ENCODE measurements at regions not wholly inside any gene's neighbourhood (a gene's known extent, or its start where the extent isn't known, plus 50 kb on each side); places are given as distances from the start of the nearest gene placed in this dataset.
"Not testable (repeated sequence)": the region's sequence is repeated elsewhere in the genome, so short reads cannot be mapped to it uniquely, and the experiment has no call there.

DNA sequence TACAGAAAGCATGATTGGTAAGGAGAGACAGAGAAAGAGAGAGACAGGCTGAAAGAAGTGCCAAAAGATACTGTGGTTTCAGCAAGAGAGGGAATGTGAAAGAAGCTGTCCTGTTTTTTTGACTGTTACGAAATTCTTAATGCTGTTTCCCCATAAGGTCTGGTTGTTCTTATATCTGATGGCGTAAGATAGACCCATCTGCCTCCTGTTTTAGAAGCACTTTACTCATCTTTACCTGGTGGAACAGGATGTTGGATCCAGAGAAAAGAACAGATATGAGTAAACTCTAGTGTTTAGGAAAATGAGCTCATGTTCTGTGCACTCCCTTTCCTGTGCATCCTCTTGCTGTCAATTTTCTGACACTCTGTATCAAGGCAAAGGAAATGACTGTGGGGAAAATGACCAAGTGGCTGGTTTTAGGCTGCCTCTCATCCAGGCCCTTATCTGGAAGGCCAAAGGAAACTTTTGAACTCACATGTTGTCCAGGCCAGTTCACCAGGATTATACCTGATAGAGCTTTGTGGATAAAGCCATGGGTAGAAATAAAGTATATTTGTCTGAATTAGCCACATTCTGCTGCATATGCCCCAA, 311.7 kb upstream of the HTR2C start:
- no peak for DNase-seq

DNA sequence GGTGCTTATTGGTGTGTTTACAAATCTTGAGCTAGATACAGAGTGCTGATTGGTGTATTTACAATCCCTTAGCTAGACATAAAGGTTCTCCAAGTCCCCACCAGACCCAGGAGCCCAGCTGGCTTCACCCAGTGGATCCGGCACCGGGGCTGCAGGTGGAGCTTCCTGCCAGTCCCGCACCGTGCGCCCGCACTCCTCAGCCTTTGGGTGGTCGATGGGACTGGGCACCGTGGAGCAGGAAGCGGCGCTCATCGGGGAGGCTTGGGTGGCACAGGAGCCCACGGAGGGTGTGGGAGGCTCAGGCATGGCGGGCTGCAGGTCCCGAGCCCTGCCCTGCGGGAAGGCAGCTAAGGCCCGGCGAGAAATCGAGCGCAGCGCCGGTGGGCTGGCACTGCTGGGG, 313.5 kb upstream of the HTR2C start:
- DNase-seq = not testable (repeated sequence)

DNA sequence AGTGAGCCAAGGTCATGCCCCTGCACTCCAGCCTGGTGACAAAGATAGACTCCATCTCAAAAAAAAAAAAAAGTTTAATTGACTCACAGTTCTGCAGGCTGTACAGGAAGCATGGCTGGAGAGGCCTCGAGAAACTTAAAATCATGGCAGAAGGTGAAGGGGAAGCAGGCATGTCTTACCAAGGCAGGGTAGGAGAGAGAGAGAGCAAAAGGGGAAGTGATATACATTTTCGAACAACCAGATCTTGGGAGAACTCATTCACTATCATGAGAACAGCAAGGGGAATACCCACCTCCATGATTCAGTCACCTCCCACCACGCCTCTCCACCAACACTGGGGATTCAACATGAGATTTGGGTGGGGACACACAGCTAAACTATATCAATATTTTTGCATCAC, 315.2 kb upstream of the HTR2C start:
- DNase-seq = no peak

DNA sequence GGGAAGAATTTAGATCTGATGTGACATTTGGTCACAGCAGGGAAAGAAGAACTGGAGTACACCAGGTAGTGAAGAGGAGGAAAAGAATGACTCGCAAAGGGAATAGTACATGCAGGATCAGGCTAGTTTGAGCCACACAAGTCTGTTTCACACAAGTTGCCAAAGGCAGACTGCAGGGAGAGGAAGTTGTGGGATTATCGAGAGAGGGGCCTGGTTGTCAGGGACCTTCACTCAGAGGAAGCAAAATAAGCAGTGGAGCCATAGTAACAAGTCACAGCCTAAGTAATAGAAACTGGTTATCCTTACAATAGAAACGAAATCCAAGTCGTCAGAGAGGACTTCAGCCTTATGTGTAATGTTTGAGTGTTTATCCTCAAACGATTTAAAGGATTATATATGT, 316.7 kb upstream of the HTR2C start:
- DNase-seq = no peak

DNA sequence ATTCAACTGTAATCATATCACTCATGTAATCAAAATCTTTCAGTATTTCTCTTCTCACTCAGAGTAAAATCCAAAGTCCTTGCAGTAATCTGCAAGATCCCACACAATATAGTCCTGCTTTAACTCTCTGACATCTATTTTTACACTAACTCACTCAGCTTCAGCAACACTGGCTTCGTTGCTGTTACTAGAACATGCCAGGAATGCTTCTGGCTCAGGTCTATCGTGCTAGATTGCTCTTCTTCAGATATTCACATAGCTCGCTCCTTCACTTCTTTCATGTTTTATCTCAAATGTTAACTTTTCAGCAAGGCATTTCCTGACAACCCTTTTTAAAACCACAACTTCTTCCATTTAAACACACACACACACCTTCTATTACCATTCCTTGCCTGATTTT, 331.7 kb upstream of the HTR2C start:
- DNase-seq = no peak

DNA sequence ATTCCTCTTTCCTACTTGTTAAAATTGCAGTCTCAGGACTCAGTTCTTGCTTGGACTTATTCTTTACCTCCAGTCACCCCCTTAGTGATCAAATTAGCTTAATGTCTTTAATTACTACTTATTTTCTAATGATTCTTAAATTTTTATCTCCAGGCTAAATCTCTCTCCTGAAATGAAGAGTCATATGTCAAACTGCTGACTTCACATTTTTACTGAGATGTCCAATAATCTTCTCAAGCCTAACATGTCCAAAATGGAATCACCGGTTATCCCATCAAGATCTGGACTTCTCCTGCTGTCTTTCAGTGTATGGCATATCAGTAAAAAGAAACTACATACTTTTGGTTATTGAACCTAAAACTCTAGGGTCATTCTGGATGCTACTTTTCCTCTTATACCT, 332.3 kb upstream of the HTR2C start:
- no peak for DNase-seq

DNA sequence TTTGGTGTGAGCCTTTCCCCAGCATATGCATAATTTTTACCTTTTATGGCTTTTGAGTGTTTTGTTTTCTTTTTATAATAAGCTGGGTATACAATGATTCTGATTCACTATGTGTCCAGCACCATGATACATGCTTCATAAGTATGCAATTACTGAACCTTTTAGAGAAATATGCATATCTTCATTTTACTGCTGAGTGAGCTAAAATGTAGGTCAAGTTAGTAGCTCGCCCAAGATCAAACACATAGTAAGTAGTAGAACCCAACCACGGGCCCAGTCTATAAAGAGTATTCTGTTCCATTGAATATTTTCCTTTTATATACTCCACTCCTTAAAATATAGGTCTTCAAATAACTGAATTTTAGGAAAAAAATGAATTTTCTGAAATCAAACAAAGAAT, 362.4 kb upstream of the HTR2C start:
- no peak for DNase-seq

DNA sequence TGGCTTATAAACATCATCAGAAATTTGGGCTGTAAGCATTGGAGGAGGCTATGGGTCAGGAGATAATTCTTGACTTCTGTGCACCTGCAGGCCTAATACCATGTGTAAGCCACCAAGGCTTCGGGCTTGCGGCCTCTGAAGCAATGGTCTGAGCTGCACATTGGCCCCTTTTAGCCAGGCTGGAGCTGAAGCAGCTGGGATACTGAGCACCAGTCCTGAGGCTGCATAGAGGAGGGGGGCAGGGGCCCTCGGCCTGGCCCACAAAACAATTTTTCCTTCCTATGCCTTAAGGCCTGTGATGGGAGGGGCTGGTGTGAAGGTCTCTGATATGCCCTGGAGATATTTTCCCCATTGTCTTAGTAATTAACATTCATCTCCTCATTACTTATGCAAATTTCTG, 373.0 kb upstream of the HTR2C start:
- DNase-seq = no peak

DNA sequence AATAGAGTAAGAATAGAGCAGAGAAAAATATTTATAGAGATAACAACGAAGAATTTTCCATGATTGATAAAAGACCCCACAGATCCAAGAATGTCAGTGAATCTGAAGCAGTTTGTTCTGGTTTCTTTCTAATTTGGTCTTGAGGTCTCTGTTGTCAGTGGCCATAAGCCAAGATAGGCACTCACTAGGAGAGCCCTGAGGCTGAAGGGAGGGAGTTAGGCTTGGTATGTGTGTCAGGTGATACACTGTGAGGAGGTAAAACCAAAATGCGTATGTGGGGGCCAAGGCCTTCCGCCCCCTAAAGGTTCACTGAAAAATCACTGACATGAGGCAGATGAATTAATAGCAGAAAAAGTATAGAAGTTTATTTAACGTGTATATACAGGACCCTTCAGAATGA, 382.3 kb upstream of the HTR2C start:
- no peak for DNase-seq

DNA sequence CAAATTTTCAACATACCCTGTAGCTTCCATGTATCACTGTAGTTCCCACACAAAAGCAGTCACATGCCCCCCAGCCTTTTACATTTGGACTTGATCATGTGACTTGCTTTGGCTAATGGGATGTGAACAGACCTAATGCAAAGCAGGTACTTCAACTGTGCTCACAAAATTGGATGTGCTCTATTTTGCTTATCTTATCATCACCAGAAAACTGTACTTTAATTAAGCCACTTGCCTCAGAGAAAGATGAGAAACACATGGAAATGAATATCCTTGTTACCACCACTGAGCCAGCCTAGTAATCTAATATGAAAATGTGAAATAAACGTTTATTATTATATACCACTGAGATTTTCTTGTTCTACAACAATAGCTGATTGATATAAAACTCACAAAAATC, 402.7 kb upstream of the HTR2C start:
- DNase-seq = no peak

DNA sequence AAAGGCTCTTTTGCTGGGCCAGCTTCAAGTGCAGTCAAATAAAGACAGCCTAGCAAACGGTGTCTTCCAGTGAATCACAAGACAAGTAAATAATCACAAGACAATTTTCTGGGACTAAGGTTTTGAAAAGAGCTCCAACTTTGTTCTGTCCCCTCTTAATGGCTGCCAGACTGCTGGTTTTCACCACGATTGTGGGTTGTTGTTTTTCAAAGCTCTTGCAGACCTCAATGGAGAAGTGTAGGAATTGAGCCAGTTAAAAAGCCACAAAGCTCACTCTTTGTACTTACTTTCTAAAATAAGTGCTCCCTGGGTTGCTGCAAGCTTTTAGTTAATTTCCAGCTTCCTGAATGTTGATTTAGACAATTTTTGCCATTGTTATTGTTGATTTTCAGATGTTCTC, 405.8 kb upstream of the HTR2C start:
- DNase-seq = no peak

DNA sequence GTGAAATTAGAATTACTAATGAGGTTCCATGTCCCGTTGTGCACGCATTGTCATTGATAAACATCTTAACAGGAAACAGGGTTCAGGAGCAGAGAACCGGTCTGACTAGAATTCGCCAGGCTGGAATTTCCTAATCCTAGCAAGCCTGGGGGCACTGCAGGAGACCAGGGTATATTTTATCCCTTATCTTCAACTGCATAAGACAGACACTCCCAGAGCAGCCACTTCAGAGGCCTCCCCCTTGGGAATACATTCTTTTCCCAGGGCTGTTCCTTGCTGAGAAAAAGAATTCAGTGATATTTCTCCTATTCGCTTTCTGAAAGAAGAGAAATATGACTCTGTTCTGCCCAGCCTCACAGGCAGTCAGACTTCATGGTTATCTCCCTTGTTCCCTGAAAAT, 416.6 kb upstream of the HTR2C start:
- DNase-seq = not testable (repeated sequence)

DNA sequence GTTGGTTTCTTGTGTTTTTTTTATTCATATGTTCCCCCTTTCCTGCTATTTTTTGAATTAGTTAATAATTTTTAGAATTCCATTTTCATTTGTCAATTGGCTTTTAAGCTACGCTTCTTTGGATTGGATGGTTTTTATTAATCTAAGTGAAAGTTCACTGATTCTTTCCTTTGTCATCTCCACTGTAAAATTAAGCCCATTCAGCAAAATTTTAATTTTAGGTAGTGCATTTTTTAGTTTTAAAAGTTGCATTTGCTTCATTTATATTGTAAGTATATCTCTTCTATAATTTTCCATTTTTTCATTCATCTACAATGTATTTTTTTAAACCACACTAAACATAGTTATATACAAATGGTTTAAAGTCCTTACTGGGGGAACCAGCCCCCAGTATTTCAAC, 417.3 kb upstream of the HTR2C start:
- DNase-seq = no peak

DNA sequence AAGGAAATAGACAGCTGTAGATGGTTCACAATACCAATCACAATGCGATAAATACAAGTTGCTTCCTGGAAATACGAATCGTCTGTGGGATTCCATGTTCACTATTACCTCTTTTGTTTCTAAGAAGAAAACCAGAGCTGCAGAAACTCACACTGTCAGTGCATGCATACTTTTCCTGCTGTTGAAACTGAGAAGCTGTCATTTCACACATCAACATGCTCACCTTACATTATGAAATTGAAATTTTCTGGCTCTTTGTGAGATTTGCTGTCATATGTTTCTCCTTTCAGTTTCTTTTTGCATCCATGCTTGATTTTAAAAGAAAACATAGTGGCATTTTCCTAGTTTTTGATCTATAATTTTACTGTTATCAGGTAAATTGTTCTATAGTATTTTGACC, 418.3 kb upstream of the HTR2C start:
- no peak for DNase-seq

DNA sequence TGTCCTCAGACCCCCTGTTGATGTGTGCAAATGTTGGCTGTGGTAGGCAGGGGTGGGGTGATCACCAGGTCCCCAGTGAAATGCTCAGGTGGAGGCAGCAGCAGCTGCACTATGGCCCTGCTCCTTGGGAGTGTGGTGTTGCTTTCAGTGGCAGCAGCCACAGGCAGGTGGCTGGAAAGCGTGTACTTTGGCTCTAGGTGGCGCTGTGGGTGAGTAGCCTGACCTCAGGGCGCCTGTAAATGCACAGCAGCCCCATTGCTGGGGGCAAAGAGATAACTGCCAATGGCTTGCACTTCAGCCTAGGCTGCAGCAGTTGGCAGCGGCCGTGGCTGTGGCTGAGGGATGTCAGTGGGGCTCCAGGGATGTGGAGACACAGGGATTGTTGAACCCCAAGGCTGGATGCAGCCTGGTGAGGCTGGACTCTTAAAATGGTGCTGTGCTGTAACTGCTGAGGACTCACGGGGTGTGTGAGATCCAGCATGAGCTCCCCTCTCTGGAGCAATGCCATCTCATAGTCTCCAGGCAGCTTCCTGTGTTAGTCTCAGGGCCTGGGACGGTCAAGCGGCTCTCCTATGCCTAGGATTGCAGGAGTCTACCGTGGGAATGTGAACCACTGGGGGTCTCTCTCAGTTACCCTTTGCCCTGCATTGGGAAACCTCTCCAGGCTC, 421.7 kb upstream of the HTR2C start:
- peak; percentile 1 for DNase-seq

DNA sequence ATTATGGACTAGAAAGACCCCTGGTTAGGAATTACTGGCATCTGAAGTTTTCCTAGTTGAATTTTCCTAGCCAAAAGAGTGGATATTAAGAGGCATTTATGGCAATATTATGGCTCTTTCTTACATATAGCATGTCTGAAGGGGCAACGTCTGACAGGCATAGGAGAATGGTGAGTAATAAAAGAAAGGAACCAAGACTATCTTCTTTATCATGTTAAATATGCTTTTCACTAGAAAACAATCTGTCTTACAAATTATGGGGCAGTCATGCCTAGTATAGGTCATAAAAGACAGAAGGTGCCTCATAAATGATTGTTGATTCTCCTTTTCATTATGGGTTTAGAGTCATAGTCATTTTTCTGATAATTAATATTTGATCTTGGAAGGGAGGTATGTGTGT, 431.1 kb upstream of the HTR2C start:
- no peak for DNase-seq

DNA sequence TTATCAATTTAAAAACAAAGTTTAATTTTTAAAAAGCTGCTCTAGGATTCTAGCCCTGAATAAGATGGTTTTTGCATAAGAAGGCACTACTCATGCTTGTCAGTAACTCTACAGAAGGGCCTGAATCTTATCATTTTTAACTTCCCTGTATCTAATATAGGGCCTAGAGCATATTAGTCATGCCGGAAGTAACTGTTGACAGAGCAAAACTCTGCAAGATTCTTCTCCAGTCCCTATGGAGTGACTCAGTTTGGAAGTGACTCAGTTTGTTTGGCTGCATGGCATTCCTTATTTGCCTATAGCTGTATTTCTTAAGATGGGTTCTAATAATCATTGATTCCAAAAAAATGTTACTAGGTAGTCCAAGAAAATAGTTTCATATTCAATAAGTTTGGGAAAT, 431.8 kb upstream of the HTR2C start:
- no peak for DNase-seq

DNA sequence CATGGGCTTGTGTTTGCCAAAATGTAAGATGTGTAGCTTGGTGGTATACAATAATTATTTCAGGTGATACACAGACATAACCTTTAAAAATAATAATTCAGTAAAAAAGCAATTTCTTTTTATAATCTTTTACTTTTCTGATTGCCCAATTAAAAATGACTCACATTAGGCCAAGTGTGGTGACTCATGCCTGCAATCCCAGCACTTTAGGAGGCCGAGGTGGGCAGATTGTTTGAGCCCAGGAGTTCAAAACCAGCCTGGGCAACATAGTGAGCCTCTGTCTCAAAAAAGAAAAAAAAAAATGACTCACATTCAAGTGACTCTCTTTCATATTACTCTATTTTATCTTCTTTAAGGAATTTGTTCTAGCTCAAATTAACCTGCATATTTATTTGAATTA, 449.4 kb upstream of the HTR2C start:
- DNase-seq = no peak

DNA sequence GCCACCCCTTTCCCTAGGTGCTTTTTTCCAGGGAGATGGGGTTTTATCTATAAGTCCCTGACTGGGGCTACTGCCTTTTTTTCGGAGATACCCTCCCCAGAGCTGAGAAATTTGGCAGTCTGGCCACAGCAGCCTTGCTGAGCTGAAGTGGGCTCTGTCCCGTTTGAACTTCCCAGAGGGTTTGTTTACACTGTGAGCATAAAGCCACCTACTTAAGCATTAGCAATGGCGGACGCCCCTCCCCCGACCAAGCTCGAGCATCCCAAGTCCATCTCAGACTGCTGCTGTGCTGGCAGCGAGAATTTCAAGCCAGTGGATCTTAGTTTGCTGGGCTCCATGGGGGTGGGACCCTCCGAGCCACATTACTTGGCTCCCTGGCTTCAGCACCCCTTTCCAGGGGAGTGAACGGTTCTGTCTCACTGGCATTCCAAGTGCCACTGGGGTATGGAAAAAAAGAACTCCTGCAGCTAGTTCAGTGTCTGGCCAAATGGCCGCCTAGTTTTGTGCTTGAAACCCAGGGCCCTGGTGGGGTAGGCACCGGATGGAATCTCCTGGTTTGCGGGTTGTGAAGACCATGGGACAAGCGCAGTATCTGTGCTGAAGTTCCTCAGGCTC, 456.4 kb upstream of the HTR2C start:
- no peak for DNase-seq

DNA sequence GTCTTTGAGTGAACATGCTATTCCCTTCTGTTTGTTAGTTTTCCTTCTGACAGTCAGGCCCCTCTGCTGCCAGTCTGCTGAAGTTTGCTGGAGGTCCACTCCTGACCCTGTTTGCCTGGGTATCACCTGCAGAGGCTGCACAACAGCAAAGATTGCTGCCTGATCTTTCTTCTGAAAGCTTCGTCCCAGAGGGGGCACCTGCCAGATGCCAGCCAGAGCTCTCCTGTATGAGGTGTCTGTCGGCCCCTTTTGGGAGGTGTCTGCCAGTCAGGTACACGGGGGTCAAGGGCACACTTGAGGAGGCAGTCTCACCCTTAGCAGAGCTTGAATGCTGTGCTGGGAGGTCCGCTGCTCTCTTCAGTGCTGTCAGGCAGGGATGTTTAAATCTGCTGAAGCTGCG, 456.9 kb upstream of the HTR2C start:
- DNase-seq = no peak

DNA sequence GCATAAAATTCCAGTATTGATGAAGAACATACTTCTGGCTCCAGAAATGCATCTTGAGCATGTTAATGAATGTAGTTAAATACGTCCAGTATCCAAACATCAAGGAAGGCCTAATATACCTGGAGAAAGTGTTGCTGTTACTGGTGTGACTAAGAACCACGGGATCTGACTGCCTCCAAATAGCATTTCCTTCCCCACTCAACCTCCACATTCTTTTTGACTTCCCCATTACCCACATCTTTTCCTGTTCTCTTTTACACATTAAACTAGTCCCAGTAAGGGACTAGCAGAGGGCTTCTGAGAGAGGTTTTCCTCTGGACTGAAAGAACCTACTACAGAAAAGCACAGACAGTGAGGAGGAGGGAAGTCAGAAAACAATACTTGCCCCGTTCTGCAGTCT, 482.8 kb upstream of the HTR2C start:
- no peak for DNase-seq

DNA sequence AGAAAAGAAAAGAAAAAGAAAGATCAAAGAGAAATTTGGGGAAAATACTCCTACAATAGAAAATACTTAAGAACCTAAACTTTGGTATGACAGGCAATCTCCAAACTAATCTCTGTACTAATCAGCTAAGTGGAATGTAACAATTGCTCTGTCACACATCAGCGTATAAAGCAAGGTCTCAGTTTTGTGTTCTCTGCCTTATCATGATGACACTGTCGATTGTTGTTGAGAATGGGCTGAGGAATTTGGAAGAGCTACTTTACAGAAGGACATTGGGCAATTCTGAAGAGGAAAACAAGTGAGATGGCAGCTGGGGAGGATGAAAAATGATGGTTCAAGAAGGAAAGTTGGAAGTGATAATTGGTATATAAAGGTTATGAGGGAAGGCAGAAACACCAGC, 486.0 kb upstream of the HTR2C start:
- DNase-seq = no peak

DNA sequence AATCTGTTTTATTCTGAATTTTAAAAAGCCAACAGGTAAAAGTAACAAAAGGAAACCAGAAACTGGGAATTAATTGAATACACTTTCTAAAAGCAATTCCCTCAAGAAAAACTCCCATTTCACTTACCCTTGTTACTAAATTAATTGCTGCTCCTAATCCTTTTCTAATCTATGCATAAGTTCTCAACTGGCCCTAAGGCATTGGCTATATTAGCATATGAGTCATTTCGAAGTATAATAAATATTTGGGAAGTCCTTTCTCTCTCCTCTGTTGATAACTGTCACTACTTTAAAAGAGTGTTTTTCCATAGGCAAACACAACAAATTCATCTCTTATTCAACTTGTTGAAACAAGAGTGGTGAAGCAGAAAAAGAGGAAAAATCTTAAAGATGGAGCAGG, 486.5 kb upstream of the HTR2C start:
- DNase-seq = no peak

DNA sequence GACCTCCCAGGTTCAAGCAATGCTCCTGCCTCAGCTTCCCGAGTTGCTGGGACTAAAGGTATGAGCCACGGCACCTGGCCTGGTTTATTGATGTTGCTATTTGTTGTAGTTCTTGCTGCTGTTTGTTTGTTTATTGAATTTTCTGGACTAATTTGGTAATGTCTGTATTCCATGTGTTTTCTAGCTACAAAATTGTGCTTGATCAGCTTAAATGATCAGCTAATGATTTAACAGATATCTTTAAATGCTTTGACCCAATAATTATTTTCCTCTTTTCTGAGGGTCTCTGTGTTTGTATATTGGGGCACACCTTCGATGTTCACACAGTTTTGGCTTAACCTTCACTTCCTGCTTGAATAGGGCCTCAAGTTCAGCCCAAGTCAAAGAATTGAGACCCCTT, 488.1 kb upstream of the HTR2C start:
- no peak for DNase-seq

DNA sequence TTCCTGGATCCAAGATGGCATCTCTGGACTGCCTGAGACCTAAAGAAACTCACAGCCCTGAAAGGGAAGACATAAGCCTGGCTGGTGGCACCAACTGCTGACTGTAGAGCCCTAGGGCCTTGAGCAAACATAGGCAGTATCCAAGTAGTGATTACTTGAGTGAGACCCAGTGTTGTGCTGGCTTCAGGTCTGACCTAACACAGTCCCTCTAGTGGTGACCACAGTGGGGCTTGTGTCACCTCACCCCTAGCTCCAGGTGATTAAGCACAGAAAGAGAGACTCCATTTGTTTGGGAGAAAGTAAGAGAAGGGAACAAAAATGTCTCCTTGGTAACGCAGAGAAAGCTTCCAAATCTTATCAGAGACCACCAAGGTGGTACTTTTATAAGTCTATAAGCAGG, 496.3 kb upstream of the HTR2C start:
- DNase-seq = no peak

All from activated CD4-positive, alpha-beta T cell treated with anti-CD3 and anti-CD28 coated beads, Interleukin-2, amount 50 U/mL, for 16 hours (primary cell).